Neutrophil (primary cell): ENCODE measurements at regions not wholly inside any gene's neighbourhood (a gene's known extent, or its start where the extent isn't known, plus 50 kb on each side); places are given as distances from the start of the nearest gene placed in this dataset.

Experiments used
- H3K27ac ChIP-seq: fragments of 200-600 bp; sonication (generic); 2 replicates; pipeline ENCODE4 v1.5.1; 2016; ENCODE audit warnings: mild to moderate bottlenecking, moderate library complexity
- H3K27me3 ChIP-seq: fragments of 200-600 bp; sonication (generic); 2 replicates; pipeline ENCODE4 v1.6.0; 2016; ENCODE audit warnings: mild to moderate bottlenecking
- H3K36me3 ChIP-seq: fragments of 200-600 bp; sonication (generic); 2 replicates; pipeline ENCODE4 v1.5.1; 2017
- H3K4me1 ChIP-seq, 2 experiments: fragments of 200-600 bp in 1 of 2; sonication (generic) in 1 of 2; 1 replicate in 1 of 2; 2 replicates in 1 of 2; pipeline versions ENCODE4 v1.5.1 to v1.6.1; 2013 to 2016; ENCODE audit warnings: low read depth in 1 of 2, low read length in 1 of 2, mild to moderate bottlenecking in 1 of 2, moderate library complexity in 1 of 2; ENCODE audit not compliant: control insufficient read depth in 1 of 2, insufficient read depth in 1 of 2
- H3K4me3 ChIP-seq, 2 experiments: fragments of 200-600 bp in 1 of 2; sonication (generic) in 1 of 2; 1 replicate in 1 of 2; 2 replicates in 1 of 2; pipeline ENCODE4 v1.5.1; 2013 to 2016; ENCODE audit warnings: low read depth in 1 of 2, low read length in 1 of 2, mild to moderate bottlenecking in 1 of 2, moderate library complexity in 1 of 2
- H3K9me3 ChIP-seq: fragments of 200-600 bp; sonication (generic); 2 replicates; pipeline ENCODE4 v1.5.1; 2016
- CTCF ChIP-seq: fragments of 200-600 bp; sonication (generic); IDR thresholded peaks from 2 replicates; pipeline ENCODE4 v1.5.1; 2016; ENCODE audit warnings: antibody characterized with exemption

DNA sequence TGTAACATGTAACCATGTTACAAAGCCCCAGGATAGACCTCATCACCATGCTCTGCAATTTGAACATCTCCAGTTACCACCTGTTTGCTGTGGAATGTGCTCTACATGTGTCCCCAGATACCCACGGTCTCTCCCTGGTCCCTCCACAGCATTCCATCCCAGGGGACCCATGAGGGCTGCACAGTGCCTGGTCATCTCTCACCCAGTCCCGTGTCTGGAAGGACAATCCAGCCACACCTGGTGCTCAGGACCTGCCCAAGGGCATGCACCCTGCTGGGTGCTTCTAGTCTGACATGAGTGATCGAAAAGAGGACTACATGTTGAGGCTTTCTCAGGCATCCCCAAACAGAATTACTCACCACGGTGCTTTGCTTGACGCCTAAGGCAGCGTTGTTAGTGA, 119.6 kb upstream of the ATP10A start:
- no peak for TF ChIP-seq CTCF
- H3K27me3 ChIP-seq, result no peaks in the 10 kb centered on the region
- H3K27ac ChIP-seq, result no peak overlapping the region

GRCh38 chr15:25981114-25981513, 118.0 kb upstream of the ATP10A start:
- no peak for TF ChIP-seq CTCF
- Histone ChIP-seq H3K27ac (no peak overlapping the region), H3K9me3 (no peaks in the 10 kb centered on the region), H3K36me3 (no peaks in the 10 kb centered on the region), H3K4me1 (no peaks in the 10 kb centered on the region), H3K4me3 (no peak overlapping the region), H3K27me3 (no peaks in the 10 kb centered on the region)

More for the DNA sequence above, 119.6 kb upstream of the ATP10A start:
- no peaks in the 10 kb centered on the region for H3K4me1 ChIP-seq
- no peak overlapping the region for H3K4me3 ChIP-seq
- no peaks in the 10 kb centered on the region for H3K9me3 ChIP-seq
- H3K36me3 ChIP-seq, result no peaks in the 10 kb centered on the region

DNA sequence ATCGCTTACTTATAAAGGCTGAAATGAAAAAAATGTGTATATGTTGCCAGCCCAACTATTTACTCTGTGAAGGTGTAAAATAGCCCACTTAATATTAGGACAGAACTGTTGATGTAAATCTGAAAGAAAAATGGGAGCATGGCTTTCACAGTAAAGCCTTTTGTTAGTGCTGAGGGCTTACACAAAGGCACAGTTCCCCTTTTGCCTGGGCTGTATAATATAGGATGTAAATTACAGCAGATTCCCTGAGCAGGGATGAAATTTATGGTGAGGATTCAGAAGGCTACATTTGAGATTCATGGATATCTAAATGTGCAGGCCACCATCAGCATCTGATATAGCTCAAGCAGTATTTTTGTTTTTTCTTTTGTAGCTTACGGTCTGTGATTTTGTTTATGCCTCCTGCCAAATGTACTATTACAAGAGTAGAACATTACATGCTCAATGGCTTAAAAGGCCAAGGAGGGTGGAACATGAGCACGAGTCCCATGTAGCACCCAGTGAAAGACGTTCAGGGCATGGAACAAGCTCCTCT, 109.1 kb upstream of the ATP10A start:
- no peak overlapping the region for H3K4me3 ChIP-seq
- H3K9me3 ChIP-seq, result no peaks in the 10 kb centered on the region
- H3K4me1 ChIP-seq, result no peaks in the 10 kb centered on the region
- no peaks in the 10 kb centered on the region for H3K36me3 ChIP-seq
- H3K27ac ChIP-seq, result no peak overlapping the region
- no peak for TF ChIP-seq CTCF
- no peaks in the 10 kb centered on the region for H3K27me3 ChIP-seq

GRCh38 chr15:25971053-25971452, 107.9 kb upstream of the ATP10A start:
- Histone ChIP-seq H3K4me3 (no peak overlapping the region), H3K9me3 (no peaks in the 10 kb centered on the region), H3K27me3 (no peaks in the 10 kb centered on the region), H3K36me3 (no peaks in the 10 kb centered on the region), H3K4me1 (no peaks in the 10 kb centered on the region), H3K27ac (no peak overlapping the region)
- no peak for TF ChIP-seq CTCF

- H3K27me3 ChIP-seq, result no peaks in the 10 kb centered on the region
Measured at GRCh38 chr15:25969886-25970285, 106.8 kb upstream of the ATP10A start.

More at GRCh38 chr15:25969886-25970285, 106.8 kb upstream of the ATP10A start:
- Histone ChIP-seq H3K9me3 (no peaks in the 10 kb centered on the region), H3K4me3 (no peak overlapping the region), H3K27ac (no peak overlapping the region), H3K4me1 (no peaks in the 10 kb centered on the region), H3K36me3 (no peaks in the 10 kb centered on the region)
- TF ChIP-seq CTCF, result no peak
